ENCODE measurements at regions not wholly inside any gene's neighbourhood (a gene's known extent, or its start where the extent isn't known, plus 50 kb on each side); places are given as distances from the start of the nearest gene placed in this dataset.

DNA sequence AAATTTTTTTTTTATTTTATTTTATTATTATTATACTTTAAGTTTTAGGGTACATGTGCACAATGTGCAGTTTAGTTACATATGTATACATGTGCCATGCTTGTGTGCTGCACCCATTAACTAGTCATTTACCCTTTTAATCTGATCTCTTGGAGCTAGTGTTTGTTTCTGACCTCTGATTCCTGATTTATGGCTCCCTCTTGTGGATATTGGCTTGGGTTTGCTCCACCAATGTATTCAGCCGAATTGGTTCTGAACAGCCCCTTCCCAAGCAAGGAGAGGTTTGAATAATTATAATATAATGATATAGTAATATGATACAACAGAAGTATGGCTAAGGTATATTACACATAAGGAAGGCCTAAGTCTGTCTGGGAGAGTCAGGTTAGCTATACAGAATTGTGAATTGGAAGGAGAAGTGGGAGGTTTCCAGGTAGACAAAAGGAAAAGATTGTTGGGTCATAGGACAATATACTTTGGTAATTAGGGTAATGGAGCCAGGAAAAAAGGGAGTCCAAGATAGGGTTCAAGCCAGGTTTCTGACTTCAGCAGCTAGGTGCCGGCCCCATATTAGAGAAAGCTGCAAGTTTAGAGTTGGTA is 53.1 kb upstream of the HMCN1 start:
- Histone ChIP-seq H3K4me1 (replicated peaks) (no peaks in the 10 kb centered on the region), H3K27me3 (replicated peaks) (no peaks in the 10 kb centered on the region), H3K27ac (no peak overlapping the region), H3K4me3 (no peak overlapping the region), H3K36me3 (no peaks in the 10 kb centered on the region), H3K9me3 (replicated peaks) (no peaks in the 10 kb centered on the region)
- peak in 1 of 2 experiments; percentile 12 for DNase-seq (ENCODE audit: low read depth in 1 of 2, low spot score in 2 of 2)

DNA sequence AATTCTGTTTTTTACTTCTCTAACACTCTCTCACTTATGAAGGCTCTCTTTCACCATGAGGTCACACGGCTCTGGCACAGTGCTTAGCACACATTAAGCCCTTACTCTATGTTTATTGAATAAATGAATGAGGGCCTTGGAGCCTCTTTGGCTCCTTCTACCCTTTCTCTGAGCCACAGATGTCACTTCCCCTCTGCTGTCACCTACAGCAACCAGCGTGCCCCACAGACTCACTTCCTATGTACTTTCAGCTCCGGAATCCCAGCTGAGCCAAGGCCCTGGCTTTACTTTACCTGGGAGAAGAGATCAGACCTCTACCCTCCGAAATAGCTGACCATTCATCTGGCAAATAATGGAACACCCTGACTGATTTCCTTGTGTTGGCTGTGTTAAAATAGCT is 53.7 kb upstream of the HMCN1 start:
- no peaks in the 10 kb centered on the region for H3K27me3 ChIP-seq (replicated peaks)
- H3K36me3 ChIP-seq = no peaks in the 10 kb centered on the region
- H3K4me1 ChIP-seq (replicated peaks) = no peaks in the 10 kb centered on the region
- no peak overlapping the region for H3K27ac ChIP-seq
- DNase-seq (ENCODE audit: low read depth in 1 of 2, low spot score in 2 of 2) = no peak
- no peaks in the 10 kb centered on the region for H3K9me3 ChIP-seq (replicated peaks)
- H3K4me3 ChIP-seq = no peak overlapping the region

GRCh38 chr1:185679220-185679619 is 55.0 kb upstream of the HMCN1 start:
- Histone ChIP-seq H3K4me1 (replicated peaks) (peaks cover 3% of the 10 kb centered on the region; the same call in 1 of the 2 replicates), H3K9me3 (replicated peaks) (no peaks in the 10 kb centered on the region), H3K27me3 (replicated peaks) (no peaks in the 10 kb centered on the region), H3K36me3 (no peaks in the 10 kb centered on the region), H3K4me3 (no peak overlapping the region), H3K27ac (no peak overlapping the region)
- no peak for DNase-seq (ENCODE audit: low read depth in 1 of 2, low spot score in 2 of 2)

DNA sequence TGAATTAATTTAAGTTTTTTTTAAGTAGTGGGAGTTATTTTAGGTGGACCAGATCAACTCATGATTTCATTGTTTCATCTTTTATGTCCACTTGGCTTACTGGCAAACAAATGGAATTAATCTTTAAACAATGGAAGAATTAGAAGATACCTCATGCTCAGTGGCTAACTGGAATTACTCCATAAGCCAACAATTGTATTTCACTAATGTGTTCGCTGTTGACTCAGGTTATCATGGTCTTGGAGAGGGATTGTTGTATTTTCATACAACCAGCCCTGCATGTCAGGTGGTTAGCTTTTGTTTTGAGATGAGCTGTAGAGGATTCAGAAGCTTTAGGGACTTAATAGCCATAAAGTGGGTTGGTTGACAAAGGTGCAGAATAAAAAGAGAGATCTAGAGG is 57.2 kb upstream of the HMCN1 start:
- H3K4me1 ChIP-seq (replicated peaks) = peaks cover 5% of the 10 kb centered on the region; the same call in 1 of the 2 replicates
- no peak overlapping the region for H3K27ac ChIP-seq
- no peaks in the 10 kb centered on the region for H3K27me3 ChIP-seq (replicated peaks)
- DNase-seq (ENCODE audit: low read depth in 1 of 2, low spot score in 2 of 2) = no peak
- H3K36me3 ChIP-seq = no peaks in the 10 kb centered on the region
- H3K4me3 ChIP-seq = no peak overlapping the region
- H3K9me3 ChIP-seq (replicated peaks) = no peaks in the 10 kb centered on the region

DNA sequence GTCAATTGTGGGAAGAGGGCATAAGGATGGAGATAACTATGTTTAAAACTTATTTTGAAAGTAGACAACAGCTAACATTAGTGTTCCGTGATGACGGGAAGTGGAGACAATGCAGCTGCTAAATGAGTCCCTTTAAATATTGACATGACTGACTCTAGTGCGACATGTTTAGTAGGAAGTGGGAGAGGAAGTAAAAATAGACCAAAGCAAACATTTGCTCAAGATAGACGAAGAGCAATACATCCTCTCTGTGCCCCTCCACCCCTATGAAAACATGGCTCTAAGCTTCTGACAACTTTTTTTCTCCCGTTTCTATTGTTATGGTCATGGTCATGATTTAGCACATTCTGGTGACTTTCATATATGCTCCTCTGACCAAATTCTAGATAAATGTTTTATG is 60.0 kb upstream of the HMCN1 start:
- no peak for DNase-seq (ENCODE audit: low read depth in 1 of 2, low spot score in 2 of 2)

DNA sequence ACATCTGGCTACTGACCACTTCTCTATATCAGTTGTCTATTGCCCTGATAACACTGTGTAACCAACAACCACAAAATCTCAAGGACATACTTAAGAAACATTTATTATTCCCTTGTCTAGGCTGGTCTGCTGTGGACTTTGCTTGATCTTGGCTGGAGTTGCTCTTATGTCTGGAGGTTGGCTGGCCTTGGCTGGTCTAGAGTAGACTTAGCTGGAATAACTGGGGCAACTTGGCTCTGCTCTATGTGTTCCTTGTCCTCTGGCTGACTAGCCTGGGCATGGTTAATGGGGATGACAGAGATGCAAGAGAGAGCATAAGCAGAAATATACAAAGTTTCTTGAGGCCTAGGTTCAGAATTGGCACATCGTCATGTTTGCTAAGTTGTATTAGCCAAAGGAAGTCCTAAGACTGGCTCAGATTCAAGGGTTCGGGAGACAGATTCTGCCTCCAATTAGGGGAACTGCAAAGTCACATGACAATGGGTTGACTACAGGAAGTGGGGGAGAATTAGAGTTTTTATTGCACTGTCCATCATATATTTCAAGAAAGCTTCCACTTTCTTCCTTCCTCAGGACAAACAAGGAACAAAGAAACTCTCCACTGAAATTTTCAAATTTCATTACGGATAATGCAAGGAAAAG is 61.4 kb upstream of the HMCN1 start:
- Histone ChIP-seq H3K9me3 (replicated peaks) (no peaks in the 10 kb centered on the region), H3K36me3 (no peaks in the 10 kb centered on the region), H3K27ac (no peak overlapping the region), H3K4me3 (no peak overlapping the region), H3K4me1 (replicated peaks) (peaks cover 11% of the 10 kb centered on the region), H3K27me3 (replicated peaks) (no peaks in the 10 kb centered on the region)
- DNase-seq (ENCODE audit: low read depth in 1 of 2, low spot score in 2 of 2) = no peak

More for the DNA sequence above, 60.0 kb upstream of the HMCN1 start:
- Histone ChIP-seq H3K27me3 (replicated peaks) (no peaks in the 10 kb centered on the region), H3K9me3 (replicated peaks) (no peaks in the 10 kb centered on the region), H3K27ac (no peak overlapping the region), H3K4me1 (replicated peaks) (peaks cover 11% of the 10 kb centered on the region), H3K4me3 (no peak overlapping the region), H3K36me3 (no peaks in the 10 kb centered on the region)

GRCh38 chr1:185670187-185670627 is 64.0 kb upstream of the HMCN1 start:
- DNase-seq (ENCODE audit: low read depth in 1 of 2, low spot score in 2 of 2) = peak; percentile 48 to 61
- Histone ChIP-seq H3K9me3 (replicated peaks) (no peaks in the 10 kb centered on the region), H3K4me3 (no peak overlapping the region), H3K4me1 (replicated peaks) (peaks cover 11% of the 10 kb centered on the region), H3K36me3 (no peaks in the 10 kb centered on the region), H3K27me3 (replicated peaks) (no peaks in the 10 kb centered on the region), H3K27ac (no peak overlapping the region)

DNA sequence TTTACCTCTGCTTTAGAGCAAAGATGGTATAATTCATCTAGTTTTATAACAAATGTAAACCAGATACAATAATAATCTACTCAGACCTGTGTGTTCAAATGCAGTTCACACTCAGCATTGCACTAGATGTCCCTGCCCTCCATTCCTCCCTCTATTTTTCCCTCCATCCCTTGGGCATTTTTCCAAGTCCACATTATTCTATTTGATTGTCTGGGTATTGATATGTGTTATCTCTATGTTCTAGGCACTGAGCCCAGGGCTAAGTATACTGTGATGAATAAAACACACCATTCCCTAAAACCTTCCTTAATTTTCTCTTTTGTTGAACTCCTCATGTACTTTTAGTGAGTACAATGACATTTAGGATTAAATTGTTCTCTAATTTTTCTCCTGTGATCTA is 66.2 kb upstream of the HMCN1 start:
- Histone ChIP-seq H3K27me3 (replicated peaks) (no peaks in the 10 kb centered on the region), H3K9me3 (replicated peaks) (peaks cover 3% of the 10 kb centered on the region; the same call in 1 of the 2 replicates), H3K27ac (no peak overlapping the region), H3K4me1 (replicated peaks) (peaks cover 6% of the 10 kb centered on the region), H3K36me3 (no peaks in the 10 kb centered on the region), H3K4me3 (no peak overlapping the region)
- no peak for DNase-seq (ENCODE audit: low read depth in 1 of 2, low spot score in 2 of 2)

DNA sequence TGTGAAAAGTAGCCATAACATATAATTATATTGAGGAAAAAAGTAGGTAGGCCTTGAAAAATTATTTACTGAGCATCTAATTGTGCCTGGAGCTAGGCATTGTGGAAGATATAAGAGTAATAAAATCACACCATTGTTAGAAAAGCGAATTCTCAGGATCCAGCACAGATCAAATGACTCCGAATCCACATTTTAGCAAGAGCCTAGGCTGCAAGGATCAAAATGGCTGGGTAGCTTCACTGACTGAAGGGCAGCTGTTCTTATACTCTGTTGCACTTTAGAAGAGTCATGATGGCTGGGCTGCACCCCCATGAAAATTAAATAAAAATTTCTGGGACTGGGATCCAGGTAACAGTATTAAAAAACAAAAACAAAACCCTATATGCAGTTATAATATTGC is 67.6 kb upstream of the HMCN1 start:
- peaks cover 3% of the 10 kb centered on the region; the same call in 1 of the 2 replicates for H3K9me3 ChIP-seq (replicated peaks)
- peaks cover 6% of the 10 kb centered on the region for H3K4me1 ChIP-seq (replicated peaks)
- no peak for DNase-seq (ENCODE audit: low read depth in 1 of 2, low spot score in 2 of 2)
- H3K27me3 ChIP-seq (replicated peaks) = no peaks in the 10 kb centered on the region
- no peaks in the 10 kb centered on the region for H3K36me3 ChIP-seq
- H3K27ac ChIP-seq = no peak overlapping the region
- H3K4me3 ChIP-seq = no peak overlapping the region

- Histone ChIP-seq H3K4me3 (no peak overlapping the region), H3K36me3 (no peaks in the 10 kb centered on the region), H3K27me3 (replicated peaks) (no peaks in the 10 kb centered on the region), H3K4me1 (replicated peaks) (no peaks in the 10 kb centered on the region; the same call in 1 of the 2 replicates), H3K9me3 (replicated peaks) (peaks cover 3% of the 10 kb centered on the region; the same call in 1 of the 2 replicates), H3K27ac (no peak overlapping the region)
- DNase-seq (ENCODE audit: low read depth in 1 of 2, low spot score in 2 of 2) = no peak
Observed at GRCh38 chr1:185663771-185664296, 70.4 kb upstream of the HMCN1 start.

GRCh38 chr1:185663332-185663731 is 70.9 kb upstream of the HMCN1 start:
- no peaks in the 10 kb centered on the region for H3K36me3 ChIP-seq
- H3K27ac ChIP-seq = no peak overlapping the region
- H3K4me3 ChIP-seq = no peak overlapping the region
- no peaks in the 10 kb centered on the region for H3K27me3 ChIP-seq (replicated peaks)
- no peak for DNase-seq (ENCODE audit: low read depth in 1 of 2, low spot score in 2 of 2)
- H3K9me3 ChIP-seq (replicated peaks) = peaks cover 3% of the 10 kb centered on the region; the same call in 1 of the 2 replicates
- H3K4me1 ChIP-seq (replicated peaks) = no peaks in the 10 kb centered on the region; the same call in 1 of the 2 replicates

DNA sequence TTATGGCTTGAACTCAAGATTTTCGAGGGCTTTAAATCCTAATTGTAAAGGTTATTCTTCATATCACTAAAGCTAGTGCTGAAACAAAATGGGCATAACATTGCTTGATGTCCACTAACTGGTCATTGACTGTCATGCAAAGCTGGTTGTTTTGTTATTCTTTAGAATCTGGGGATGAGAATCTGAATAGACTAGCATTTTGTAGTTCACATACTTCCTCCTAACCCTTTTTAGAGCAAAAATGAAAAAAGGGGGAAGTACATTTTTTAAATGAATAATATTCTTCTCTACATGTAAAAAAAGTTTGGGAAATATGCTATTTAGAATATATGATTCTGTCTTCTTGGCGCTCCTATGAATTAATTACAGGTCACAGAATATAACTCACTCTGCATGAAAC is 72.2 kb upstream of the HMCN1 start:
- H3K36me3 ChIP-seq = no peaks in the 10 kb centered on the region
- H3K27me3 ChIP-seq (replicated peaks) = no peaks in the 10 kb centered on the region
- H3K27ac ChIP-seq = no peak overlapping the region
- H3K4me1 ChIP-seq (replicated peaks) = no peaks in the 10 kb centered on the region
- DNase-seq (ENCODE audit: low read depth in 1 of 2, low spot score in 2 of 2) = no peak
- H3K4me3 ChIP-seq = no peak overlapping the region
- H3K9me3 ChIP-seq (replicated peaks) = peaks cover 3% of the 10 kb centered on the region; the same call in 1 of the 2 replicates

DNA sequence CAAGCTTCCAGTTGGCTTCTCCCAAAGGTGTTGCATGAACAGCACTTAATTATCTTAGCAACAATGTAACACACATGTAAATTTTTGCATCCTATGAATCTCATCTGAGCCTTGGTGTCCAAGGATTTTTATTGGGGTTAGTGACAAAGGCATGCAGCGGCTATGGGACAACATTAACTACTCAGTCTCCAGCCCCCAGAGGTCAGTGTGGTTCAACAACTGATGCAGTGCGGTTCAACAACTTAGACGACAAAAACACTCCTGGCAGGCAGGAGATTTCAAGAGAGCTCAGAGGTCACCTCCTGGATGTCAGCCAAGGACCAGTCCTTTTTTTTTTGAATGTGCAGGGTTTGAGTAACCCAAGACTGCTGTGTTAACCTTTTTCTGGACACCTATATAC is 77.5 kb upstream of the HMCN1 start:
- no peak overlapping the region for H3K27ac ChIP-seq
- no peaks in the 10 kb centered on the region for H3K9me3 ChIP-seq (replicated peaks)
- H3K4me1 ChIP-seq (replicated peaks) = peaks cover 10% of the 10 kb centered on the region
- no peak for DNase-seq (ENCODE audit: low read depth in 1 of 2, low spot score in 2 of 2)
- H3K27me3 ChIP-seq (replicated peaks) = no peaks in the 10 kb centered on the region
- no peaks in the 10 kb centered on the region for H3K36me3 ChIP-seq
- H3K4me3 ChIP-seq = no peak overlapping the region

DNA sequence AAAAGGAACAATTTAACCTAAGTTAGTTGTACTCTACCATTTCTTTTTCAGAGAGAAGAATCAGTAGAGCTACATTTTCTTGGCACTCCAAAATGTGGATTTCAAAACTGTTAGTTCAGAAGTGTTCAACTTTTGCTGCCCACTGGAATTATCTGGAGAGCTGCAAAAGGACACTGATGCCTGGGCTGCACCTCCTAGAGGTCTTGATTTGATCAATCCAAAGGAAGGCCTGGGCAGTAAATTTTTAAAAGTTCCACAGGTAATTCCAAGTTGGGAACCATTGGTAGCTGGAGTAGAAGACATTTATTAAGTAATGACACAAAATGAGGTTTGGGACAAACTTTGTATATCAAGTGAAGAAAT is 79.3 kb upstream of the HMCN1 start:
- Histone ChIP-seq H3K27ac (no peak overlapping the region), H3K27me3 (replicated peaks) (no peaks in the 10 kb centered on the region), H3K36me3 (no peaks in the 10 kb centered on the region), H3K9me3 (replicated peaks) (no peaks in the 10 kb centered on the region), H3K4me1 (replicated peaks) (peaks cover 10% of the 10 kb centered on the region), H3K4me3 (no peak overlapping the region)
- no peak for DNase-seq (ENCODE audit: low read depth in 1 of 2, low spot score in 2 of 2)
